Right lobe of liver (tissue), 6 donors: ENCODE measurements at regions not wholly inside any gene's neighbourhood (a gene's known extent, or its start where the extent isn't known, plus 50 kb on each side); places are given as distances from the start of the nearest gene placed in this dataset.

ENCODE experiments used
- ATAC-seq, 4 donors: fragments of 200-7000 bp; cut with Tn5 transposase; one replicate each; pipeline ENCODE4 v1.9.1; 2020; ENCODE audit warnings: mild to moderate bottlenecking in 4 of 4, moderate library complexity in 4 of 4
- DNase-seq, 3 donors: peaks; one replicate each; pipeline ENCODE4 v3.0.0-alpha.2; 2020
- H3K27ac ChIP-seq, 3 donors: fragments of 200-600 bp; one replicate each; pipeline ENCODE4 v1.8.0; 2022
- H3K27me3 ChIP-seq, 2 donors: fragments of 200-600 bp; one replicate each; pipeline ENCODE4 v1.8.0; 2022
- H3K36me3 ChIP-seq, 4 donors: fragments of 200-600 bp; sonication (generic) in 1 of 4; one replicate each; pipeline versions ENCODE4 v1.5.1 to v1.8.0; 2017 to 2022; ENCODE audit warnings: control low read depth in 1 of 4
- H3K4me1 ChIP-seq, 4 donors: fragments of 200-600 bp; sonication (generic) in 1 of 4; one replicate each; pipeline versions ENCODE4 v1.5.1 to v1.8.0; 2017 to 2022; ENCODE audit warnings: control low read depth in 1 of 4
- H3K4me3 ChIP-seq, 3 donors: fragments of 200-600 bp; one replicate each; pipeline ENCODE4 v1.8.0; 2022
- H3K9me3 ChIP-seq, 4 donors: fragments of 200-600 bp; sonication (generic) in 1 of 4; one replicate each; pipeline versions ENCODE4 v1.5.1 to v1.8.0; 2017 to 2022; ENCODE audit warnings: control low read depth in 1 of 4
- CTCF ChIP-seq, 4 donors: fragments of 200-600 bp in 3 of 4; fragments of 450-650 bp in 1 of 4; IDR thresholded peaks; one replicate each; pipeline versions ENCODE4 v1.5.1 to v1.8.0; 2016 to 2022; ENCODE audit warnings: antibody characterized with exemption in 4 of 4, mild to moderate bottlenecking in 2 of 4
- POLR2A ChIP-seq: fragments of 450-650 bp; IDR thresholded peaks from one replicate; pipeline ENCODE4 v1.6.1; 2017; ENCODE audit warnings: antibody characterized with exemption, mild to moderate bottlenecking
- WGBS: methylation state at CpG from one replicate; pipeline ENCODE4 v1.1.6; 2018; ENCODE audit warnings: low coverage, low lambda C conversion rate; ENCODE audit not compliant: insufficient coverage; ENCODE audit errors: missing lambda C conversion rate; 5-methylcytosine and 5-hydroxymethylcytosine counted together
- intact Hi-C, 2 donors: fragments of 100-400 bp; cut with DNase I; formaldehyde crosslinking; loops; one replicate each; pipeline versions ENCODE4 v1.11.2 to v1.14.1; 2022
- donor health status: DM: no; HTN: yes; CAD: no.
- donor health status: DM: no; HTN: no; CAD: no.
- donor health status: DM: no; HTN: no; CAD: no.
- donor health status: DM: no; HTN: yes; CAD: no.
- donor health status: DM: no; HTN: yes; CAD: no.

- Histone ChIP-seq H3K9me3 (no peaks in the 10 kb centered on the region), H3K27me3 (no peaks in the 10 kb centered on the region), H3K27ac (no peak overlapping the region), H3K4me1 (no peaks in the 10 kb centered on the region), H3K36me3 (no peaks in the 10 kb centered on the region), H3K4me3 (no peak overlapping the region)
- intact Hi-C loops, result loop anchor here in 1 of 2 donors (5.0 kb wide), 1 partner anchor 86 kb away; no protein-coding TSS in a partner anchor
- 53% methylated on average over 2 of the region's 2 CpGs for WGBS
- DNase-seq (no peak), ATAC-seq (no peak)
- TF ChIP-seq CTCF (IDR thresholded peaks at IDR 0.05) (no peak), POLR2A (no peak)
Observed at GRCh38 chr12:17853054-17853453, 236.9 kb downstream of the RERGL start.

DNA sequence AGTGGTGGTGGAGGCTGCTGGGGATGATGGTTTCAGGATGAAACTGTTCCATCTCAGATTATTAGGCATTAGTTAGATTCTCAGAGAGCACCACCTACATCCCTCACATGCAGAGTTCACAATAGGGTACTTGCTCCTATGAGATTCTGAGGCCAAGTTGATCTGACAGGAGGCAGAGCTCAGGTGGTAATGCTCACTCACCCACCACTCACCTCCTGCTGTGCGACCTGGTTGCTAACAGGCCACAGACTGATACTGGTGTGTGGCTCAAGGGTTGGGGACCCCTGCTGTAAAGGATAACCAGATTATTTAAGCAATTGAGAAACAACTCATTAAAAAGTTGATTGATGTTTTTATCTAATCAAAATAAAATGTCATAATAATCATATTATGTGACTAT lies 248.5 kb downstream of the RERGL start:
- TF ChIP-seq CTCF (IDR thresholded peaks at IDR 0.05), result no peak
- no peak for TF ChIP-seq POLR2A
- Histone ChIP-seq H3K4me3 (no peak overlapping the region), H3K9me3 (no peaks in the 10 kb centered on the region), H3K36me3 (no peaks in the 10 kb centered on the region), H3K27ac (no peak overlapping the region), H3K27me3 (peaks cover 4% of the 10 kb centered on the region in 2 donors), H3K4me1 (no peaks in the 10 kb centered on the region)
- no peak for DNase-seq
- ATAC-seq, result no peak
- intact Hi-C loops, result no loop called here
- 60% methylated on average over 1 of the region's 1 CpG for WGBS

DNA sequence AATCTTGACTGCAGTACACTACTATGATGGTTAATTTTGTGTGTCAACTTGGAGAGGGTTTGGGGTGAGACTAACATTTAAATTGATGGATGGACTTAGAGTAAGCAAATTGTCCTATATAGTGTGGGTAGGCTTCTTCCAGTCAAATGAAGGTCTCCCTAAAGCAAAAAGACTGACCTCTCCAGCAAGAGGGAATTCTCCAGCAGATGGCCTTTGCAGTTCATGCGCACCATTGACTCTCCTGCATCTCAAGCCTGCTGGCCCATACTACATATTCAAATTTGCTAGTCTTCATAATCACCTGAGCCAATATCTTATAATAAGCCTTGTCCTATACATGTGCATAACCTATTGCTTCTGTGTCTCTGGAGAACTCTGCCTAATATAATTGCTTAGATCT lies 260.2 kb downstream of the RERGL start:
- ATAC-seq, result no peak
- H3K4me1 ChIP-seq, result no peaks in the 10 kb centered on the region
- H3K9me3 ChIP-seq, result no peaks in the 10 kb centered on the region
- no peak overlapping the region for H3K27ac ChIP-seq
- TF ChIP-seq POLR2A (no peak), CTCF (IDR thresholded peaks at IDR 0.05) (no peak)
- H3K4me3 ChIP-seq, result no peak overlapping the region
- WGBS, result 100% methylated on average over 1 of the region's 1 CpG
- no peaks in the 10 kb centered on the region for H3K36me3 ChIP-seq
- no peak for DNase-seq
- intact Hi-C loops, result no loop called here
- no peaks in the 10 kb centered on the region for H3K27me3 ChIP-seq

DNA sequence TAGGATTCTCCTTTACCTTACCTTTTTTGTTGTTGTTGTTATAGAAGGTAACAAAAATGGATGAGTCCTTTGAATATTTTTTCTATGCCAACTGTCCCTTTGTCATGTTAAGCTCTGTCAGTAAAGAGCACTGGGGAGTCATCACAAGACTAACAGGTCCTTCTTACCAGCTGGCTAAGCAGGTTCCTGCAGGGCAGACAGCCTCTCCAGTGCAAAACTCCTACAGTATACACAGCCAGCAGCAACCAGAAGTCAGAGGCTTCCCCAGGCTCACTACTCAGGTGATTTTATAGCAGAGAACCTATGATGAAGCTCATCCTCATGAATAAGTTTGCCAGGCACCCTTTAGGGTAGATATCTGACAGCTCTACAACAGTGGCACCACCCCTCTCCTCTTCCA lies 271.1 kb downstream of the RERGL start:
- no peak overlapping the region for H3K27ac ChIP-seq
- no peaks in the 10 kb centered on the region for H3K4me1 ChIP-seq
- no peaks in the 10 kb centered on the region for H3K36me3 ChIP-seq
- DNase-seq, result no peak
- H3K27me3 ChIP-seq, result no peaks in the 10 kb centered on the region
- intact Hi-C loops, result no loop called here
- TF ChIP-seq CTCF (IDR thresholded peaks at IDR 0.05) (no peak), POLR2A (no peak)
- H3K9me3 ChIP-seq, result no peaks in the 10 kb centered on the region
- no peak overlapping the region for H3K4me3 ChIP-seq
- ATAC-seq, result no peak

DNA sequence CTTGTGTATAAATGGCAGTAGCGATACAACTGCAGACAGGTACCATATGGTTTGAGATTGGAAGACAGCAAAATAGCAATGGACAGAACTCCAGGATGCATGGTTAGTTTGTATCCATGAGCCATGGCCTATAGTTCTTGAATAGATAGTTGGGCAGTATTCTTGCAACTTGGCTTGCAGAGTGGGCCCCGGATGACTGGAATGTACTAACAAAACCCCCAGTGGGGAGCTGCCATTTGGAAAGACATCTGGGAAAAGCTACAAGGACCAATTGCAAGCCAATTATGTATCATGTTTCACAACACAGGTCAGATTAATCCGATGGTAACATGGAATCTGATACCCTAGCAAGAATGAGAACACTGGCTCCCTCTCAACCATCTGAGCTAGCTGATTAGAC lies 279.6 kb downstream of the RERGL start:
- no peaks in the 10 kb centered on the region for H3K9me3 ChIP-seq
- 48% methylated on average over 2 of the region's 3 CpGs for whole genome bisulfite sequencing
- no peak for TF ChIP-seq CTCF (IDR thresholded peaks at IDR 0.05)
- TF ChIP-seq POLR2A, result no peak
- H3K4me3 ChIP-seq, result no peak overlapping the region
- H3K4me1 ChIP-seq, result no peaks in the 10 kb centered on the region
- DNase-seq, result no peak
- intact Hi-C loops, result no loop called here
- no peak overlapping the region for H3K27ac ChIP-seq
- no peak for ATAC-seq
- H3K36me3 ChIP-seq, result no peaks in the 10 kb centered on the region
- H3K27me3 ChIP-seq, result no peaks in the 10 kb centered on the region
